Right ventricle myocardium superior (tissue), 1 donor: ENCODE measurements at regions not wholly inside any gene's neighbourhood (a gene's known extent, or its start where the extent isn't known, plus 50 kb on each side); places are given as distances from the start of the nearest gene placed in this dataset.
A peak's percentile ranks its signal among the peaks of the same experiment; 100 is the strongest.

ENCODE experiments used
- ATAC-seq: fragments of 200-7000 bp; cut with Tn5 transposase; one replicate; pipeline ENCODE4 v1.9.1; 2020; ENCODE audit warnings: mild to moderate bottlenecking; ENCODE audit not compliant: poor library complexity
- DNase-seq: peaks from one replicate; pipeline ENCODE4 v3.0.0-alpha.2; 2020
- intact Hi-C: fragments of 100-400 bp; cut with DNase I; formaldehyde crosslinking; loops from one replicate; pipeline ENCODE4 v1.11.2; 2022
- donor health status: DM: no; HTN: yes; CAD: no; lungs with severe emphysema.

DNA sequence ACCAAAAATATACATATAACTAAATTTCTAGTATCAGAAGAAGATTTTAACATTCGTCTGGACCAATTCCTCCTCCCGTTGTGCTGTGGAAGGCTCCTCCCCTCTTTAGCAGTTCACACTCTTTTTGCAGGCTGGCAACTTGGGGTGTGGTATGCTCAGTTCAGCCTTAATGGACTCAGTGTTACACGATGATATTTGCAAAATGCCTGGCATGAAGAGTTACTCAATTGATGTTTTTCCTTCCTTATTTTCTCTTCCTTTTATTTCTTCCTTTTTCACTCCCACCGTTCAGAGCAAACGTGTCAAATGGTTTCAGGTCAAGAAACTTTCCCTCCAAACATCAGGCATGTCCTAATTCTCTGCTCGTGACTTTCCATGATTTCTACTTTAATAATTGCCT is 248.3 kb downstream of the PHF14 start:
- intact Hi-C loops = no loop called here
- DNase-seq = no peak
- peak; percentile 38 for ATAC-seq

DNA sequence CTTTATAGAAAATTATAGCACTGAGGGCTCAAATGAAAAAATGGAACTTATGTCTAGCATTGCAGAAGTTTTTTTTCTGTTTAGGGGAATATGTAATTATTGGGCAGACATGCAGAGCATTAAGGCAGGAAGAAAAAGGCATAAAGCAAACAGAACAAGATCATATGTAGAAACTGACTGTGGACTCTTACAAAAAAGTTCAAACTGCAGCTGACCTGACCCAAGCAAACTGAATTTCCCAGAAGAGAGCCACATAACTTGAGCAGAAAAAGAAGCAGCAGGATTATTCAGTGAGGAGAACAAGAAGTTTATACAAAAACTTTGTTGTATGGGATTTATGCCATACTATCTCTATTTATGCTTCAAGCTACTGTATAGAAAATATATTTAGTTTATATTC is 250.9 kb downstream of the PHF14 start:
- intact Hi-C loops = no loop called here
- no peak for ATAC-seq
- no peak for DNase-seq

GRCh38 chr7:11228515-11228914 is 254.8 kb downstream of the PHF14 start:
- intact Hi-C loops = no loop called here
- ATAC-seq (peak; percentile 95), DNase-seq (peak; percentile 87)

GRCh38 chr7:11231190-11231589 is 257.5 kb downstream of the PHF14 start:
- ATAC-seq (no peak), DNase-seq (no peak)
- intact Hi-C loops = no loop called here

DNA sequence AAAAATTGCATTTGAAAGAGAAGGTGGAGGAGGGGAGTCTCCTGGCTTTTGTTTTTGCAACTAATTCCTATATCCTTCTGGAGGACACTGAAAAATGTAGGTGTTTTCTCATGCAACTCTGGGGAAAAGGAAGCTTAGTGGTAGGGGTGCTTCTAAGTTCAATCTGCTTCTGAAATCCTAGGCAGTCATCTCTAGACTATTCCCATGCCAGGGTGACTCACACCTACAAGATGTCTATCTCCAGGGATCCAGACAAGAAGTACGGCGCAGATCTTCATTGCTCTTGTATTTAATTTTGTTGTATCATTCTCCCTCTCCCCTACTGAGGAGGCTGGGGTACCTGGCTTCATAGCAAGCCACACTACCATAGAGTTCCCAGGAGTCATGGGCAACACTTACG is 258.8 kb downstream of the PHF14 start:
- intact Hi-C loops = no loop called here

DNA sequence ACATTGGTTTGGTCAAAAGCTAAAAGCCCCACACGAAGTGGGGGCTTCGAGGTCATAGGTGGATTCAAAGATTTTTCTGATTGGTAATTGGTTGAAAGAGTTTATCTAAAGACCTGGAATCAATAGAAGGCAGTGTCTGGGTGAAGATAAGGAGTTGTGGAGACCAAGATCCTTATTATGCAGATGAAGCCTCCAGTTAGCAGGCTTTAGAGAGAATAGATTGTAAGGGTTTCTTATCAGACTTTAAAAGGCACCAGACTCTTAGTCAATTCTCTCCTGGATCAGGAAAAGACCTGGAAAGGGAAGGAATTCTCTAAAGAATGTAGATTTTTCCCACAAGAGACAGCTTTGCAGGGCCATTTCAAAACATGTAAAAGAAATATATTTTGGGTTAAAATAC is 260.2 kb downstream of the PHF14 start:
- intact Hi-C loops = no loop called here
- ATAC-seq (no peak), DNase-seq (no peak)

More for the DNA sequence above, 258.8 kb downstream of the PHF14 start:
- ATAC-seq = no peak
- DNase-seq = no peak

- no peak for DNase-seq
- intact Hi-C loops = no loop called here
- ATAC-seq = no peak
These were observed 261.8 kb downstream of the PHF14 start for GRCh38 chr7:11235491-11235890.

- intact Hi-C loops = no loop called here
- ATAC-seq (no peak), DNase-seq (no peak)
These were observed 263.0 kb downstream of the PHF14 start for GRCh38 chr7:11236680-11237079.

GRCh38 chr7:11237742-11238141 is 264.1 kb downstream of the PHF14 start:
- no peak for DNase-seq
- intact Hi-C loops = no loop called here
- no peak for ATAC-seq

- ATAC-seq (no peak), DNase-seq (no peak)
- intact Hi-C loops = no loop called here
These were observed 265.6 kb downstream of the PHF14 start for GRCh38 chr7:11239316-11239715.

DNA sequence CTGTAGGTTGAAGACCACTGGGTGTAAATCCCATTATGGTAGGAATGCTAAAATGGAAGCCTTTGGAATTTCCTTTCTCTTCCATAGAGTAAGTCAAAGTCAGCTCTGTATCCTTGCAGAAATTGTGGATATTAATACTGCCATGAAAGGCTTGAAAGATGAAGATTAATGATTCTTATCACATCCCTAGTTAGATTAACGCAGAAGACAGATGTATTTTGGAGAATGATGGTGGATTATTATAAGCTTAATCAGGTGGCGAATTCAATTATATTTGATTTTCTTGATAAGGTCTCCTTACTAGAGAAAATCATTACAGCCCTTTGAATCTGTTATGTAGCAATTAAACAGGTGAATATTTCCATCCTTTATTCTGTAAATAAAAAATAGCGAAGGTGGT is 270.1 kb downstream of the PHF14 start:
- DNase-seq (no peak), ATAC-seq (no peak)
- intact Hi-C loops = no loop called here

DNA sequence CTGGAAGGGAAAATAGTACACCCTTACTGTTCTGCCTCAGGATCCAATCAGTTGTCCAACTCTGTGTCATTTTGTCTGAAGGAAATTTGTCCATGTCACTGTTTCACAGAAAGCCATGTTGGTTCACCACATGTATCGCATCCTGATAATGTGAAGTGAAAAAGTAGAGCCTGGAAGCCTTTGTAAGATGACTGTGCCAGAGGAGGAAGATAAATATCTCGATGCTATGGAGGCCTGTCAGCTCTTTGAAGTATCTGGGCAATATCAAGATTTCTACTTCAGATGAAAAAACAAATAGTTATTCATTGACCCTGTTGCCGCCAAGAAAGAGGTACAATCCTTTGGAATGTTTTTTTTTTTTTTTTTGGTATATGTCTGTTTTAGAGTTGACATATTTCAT is 270.5 kb downstream of the PHF14 start:
- DNase-seq = no peak
- intact Hi-C loops = no loop called here

GRCh38 chr7:11247545-11247944 is 273.9 kb downstream of the PHF14 start:
- no peak for ATAC-seq
- no peak for DNase-seq
- intact Hi-C loops = no loop called here

More for the DNA sequence above, 270.5 kb downstream of the PHF14 start:
- ATAC-seq = no peak

GRCh38 chr7:11251436-11251835 is 277.8 kb downstream of the PHF14 start:
- intact Hi-C loops = no loop called here
- DNase-seq = no peak
- no peak for ATAC-seq

- intact Hi-C loops = no loop called here
- ATAC-seq = no peak
- no peak for DNase-seq
These were observed 278.4 kb downstream of the PHF14 start for GRCh38 chr7:11252011-11252607.

DNA sequence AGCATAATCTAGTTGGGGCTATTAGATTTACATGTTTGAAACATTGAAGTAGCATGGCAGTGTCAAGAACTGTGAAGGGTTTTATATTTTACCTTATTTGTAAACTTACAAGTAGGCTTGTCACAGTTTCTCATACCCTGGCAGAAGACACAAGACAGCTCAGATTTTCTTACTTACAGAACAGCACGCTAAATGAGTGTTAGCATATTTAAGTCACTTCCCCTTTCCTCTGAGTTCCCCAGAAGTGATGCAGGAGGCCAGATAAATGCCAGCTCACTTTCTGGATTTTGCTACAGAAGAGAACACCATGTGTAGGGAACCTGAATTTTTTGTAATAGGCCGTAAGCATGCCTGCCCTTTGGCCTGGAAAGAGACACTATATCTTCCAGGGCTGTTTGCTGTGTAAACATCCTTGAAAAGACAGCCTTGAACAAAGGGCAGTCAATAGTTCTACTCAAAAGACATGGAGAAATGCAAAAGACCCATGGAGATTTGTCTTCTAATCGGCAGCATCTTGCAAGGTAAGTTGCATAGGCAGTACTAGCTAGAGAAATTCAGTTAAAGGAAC is 279.1 kb downstream of the PHF14 start:
- DNase-seq = no peak
- intact Hi-C loops = no loop called here

DNA sequence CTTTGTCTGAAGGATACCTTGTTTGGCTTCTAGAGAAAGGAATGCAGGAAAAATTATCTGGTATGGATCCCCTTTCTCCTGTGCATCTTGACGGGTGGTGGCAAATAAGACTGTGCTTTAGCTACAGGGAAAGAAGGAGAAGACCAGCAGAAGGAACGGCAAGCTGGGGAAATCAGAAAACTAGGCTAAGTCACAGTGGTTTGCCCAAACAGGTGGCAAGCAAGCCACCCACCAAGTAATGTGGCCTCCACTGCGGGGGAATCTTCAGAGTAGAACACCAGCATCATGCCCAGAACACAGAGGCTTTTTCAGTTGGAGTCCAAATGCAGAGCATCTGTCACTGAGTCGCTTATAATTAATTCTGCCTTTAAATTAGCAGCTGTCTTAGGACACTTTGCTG is 282.8 kb downstream of the PHF14 start:
- DNase-seq = no peak
- intact Hi-C loops = no loop called here
- ATAC-seq = no peak

More for the DNA sequence above, 279.1 kb downstream of the PHF14 start:
- ATAC-seq = no peak

GRCh38 chr7:11261470-11261869 is 287.8 kb downstream of the PHF14 start:
- intact Hi-C loops = no loop called here
- DNase-seq (no peak), ATAC-seq (no peak)

DNA sequence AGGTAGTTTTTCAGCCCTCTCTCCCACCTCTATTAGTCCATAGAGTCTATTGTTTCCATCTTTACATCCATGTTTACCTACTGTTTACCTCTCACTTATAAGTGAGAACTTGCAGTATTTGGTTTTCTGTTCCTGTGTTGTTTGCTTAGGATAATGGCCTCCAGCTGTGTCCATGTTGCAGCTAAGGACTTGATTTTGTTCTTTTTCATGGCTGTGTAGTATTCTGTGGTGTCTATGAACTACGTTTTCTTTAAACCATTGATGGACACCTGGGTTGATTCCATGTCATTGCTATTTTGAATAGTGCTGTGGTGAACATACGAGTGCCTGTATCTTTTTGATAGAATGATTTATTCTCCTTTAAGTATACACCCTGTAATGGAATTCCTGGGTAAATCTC is 292.4 kb downstream of the PHF14 start:
- intact Hi-C loops = no loop called here
- no peak for DNase-seq
- no peak for ATAC-seq

GRCh38 chr7:11272352-11272751 is 298.7 kb downstream of the PHF14 start:
- DNase-seq (no peak), ATAC-seq (no peak)
- intact Hi-C loops = no loop called here

DNA sequence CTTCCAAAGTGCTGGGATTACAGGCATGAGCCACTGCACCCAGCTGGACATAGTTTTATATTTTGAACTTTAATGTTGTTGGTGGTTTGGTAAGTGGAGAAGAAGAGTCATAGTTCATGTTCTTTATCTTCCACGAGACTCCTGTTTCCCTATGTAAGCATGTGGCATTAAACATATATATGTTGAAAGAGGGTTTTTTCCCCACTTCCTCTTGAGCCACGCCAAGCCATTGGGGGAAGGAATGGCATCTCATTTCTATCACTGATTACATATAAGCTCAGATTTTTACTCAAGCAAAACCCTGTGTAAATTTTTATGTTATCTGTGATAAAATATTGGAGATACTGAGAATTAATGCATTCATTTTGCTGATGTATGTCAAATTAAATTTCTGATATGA is 300.4 kb downstream of the PHF14 start:
- ATAC-seq (no peak), DNase-seq (no peak)
- intact Hi-C loops = no loop called here
